ENCODE measurements at regions not wholly inside any gene's neighbourhood (a gene's known extent, or its start where the extent isn't known, plus 50 kb on each side); places are given as distances from the start of the nearest gene placed in this dataset.

GRCh38 chr5:32887390-32887789 lies 176.3 kb downstream of the NPR3 start:
- TF ChIP-seq YY1 (IDR thresholded peaks at IDR 0.05; ENCODE audit: borderline replicate concordance in 1 of 3, control insufficient read depth in 1 of 3, extremely low read depth in 1 of 3, insufficient read depth in 3 of 3, insufficient read length in 1 of 3, insufficient replicate concordance in 2 of 3, low read depth in 1 of 3, low read length in 2 of 3), result no peak
- TF ChIP-seq GATAD2B (IDR thresholded peaks at IDR 0.05; ENCODE audit: borderline replicate concordance), result no peak
- TF ChIP-seq, protein P1, sequence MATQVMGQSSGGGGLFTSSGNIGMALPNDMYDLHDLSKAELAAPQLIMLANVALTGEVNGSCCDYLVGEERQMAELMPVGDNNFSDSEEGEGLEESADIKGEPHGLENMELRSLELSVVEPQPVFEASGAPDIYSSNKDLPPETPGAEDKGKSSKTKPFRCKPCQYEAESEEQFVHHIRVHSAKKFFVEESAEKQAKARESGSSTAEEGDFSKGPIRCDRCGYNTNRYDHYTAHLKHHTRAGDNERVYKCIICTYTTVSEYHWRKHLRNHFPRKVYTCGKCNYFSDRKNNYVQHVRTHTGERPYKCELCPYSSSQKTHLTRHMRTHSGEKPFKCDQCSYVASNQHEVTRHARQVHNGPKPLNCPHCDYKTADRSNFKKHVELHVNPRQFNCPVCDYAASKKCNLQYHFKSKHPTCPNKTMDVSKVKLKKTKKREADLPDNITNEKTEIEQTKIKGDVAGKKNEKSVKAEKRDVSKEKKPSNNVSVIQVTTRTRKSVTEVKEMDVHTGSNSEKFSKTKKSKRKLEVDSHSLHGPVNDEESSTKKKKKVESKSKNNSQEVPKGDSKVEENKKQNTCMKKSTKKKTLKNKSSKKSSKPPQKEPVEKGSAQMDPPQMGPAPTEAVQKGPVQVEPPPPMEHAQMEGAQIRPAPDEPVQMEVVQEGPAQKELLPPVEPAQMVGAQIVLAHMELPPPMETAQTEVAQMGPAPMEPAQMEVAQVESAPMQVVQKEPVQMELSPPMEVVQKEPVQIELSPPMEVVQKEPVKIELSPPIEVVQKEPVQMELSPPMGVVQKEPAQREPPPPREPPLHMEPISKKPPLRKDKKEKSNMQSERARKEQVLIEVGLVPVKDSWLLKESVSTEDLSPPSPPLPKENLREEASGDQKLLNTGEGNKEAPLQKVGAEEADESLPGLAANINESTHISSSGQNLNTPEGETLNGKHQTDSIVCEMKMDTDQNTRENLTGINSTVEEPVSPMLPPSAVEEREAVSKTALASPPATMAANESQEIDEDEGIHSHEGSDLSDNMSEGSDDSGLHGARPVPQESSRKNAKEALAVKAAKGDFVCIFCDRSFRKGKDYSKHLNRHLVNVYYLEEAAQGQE (IDR thresholded peaks at IDR 0.05; ENCODE audit: borderline replicate concordance), result no peak
- TF ChIP-seq, protein P1 (CRISPR knock-in tag; IDR thresholded peaks at IDR 0.05; ENCODE audit: low read depth), result no peak
- TF ChIP-seq ZNF655 (CRISPR knock-in tag; IDR thresholded peaks at IDR 0.05), result no peak
- no peak for TF ChIP-seq ZNF121 (CRISPR knock-in tag; conservative IDR thresholded peaks at IDR 0.05)
- TF ChIP-seq FOSL1 (tag; conservative IDR thresholded peaks at IDR 0.05), result no peak
- TF ChIP-seq SIX5 (IDR thresholded peaks at IDR 0.05; ENCODE audit: borderline replicate concordance in 1 of 2, insufficient read depth in 1 of 2, low read depth in 1 of 2, low read length in 2 of 2), result no peak
- TF ChIP-seq HNRNPH1 (optimal IDR thresholded peaks at IDR 0.05; ENCODE audit: low read depth, low read length), result no peak
- TF ChIP-seq NFRKB (IDR thresholded peaks at IDR 0.05; ENCODE audit: low read depth), result no peak
- TF ChIP-seq NFYB (IDR thresholded peaks at IDR 0.05; ENCODE audit: extremely low read depth, insufficient read length), result no peak
- TF ChIP-seq EP300 (IDR thresholded peaks at IDR 0.05; ENCODE audit: low read length), result no peak
- TF ChIP-seq RBFOX2 (IDR thresholded peaks at IDR 0.05; ENCODE audit: low read depth, low read length), result no peak
- TF ChIP-seq CHD2 (IDR thresholded peaks at IDR 0.05; ENCODE audit: low read depth, low read length), result no peak
